CD14-positive monocyte (primary cell): ENCODE measurements at regions not wholly inside any gene's neighbourhood (a gene's known extent, or its start where the extent isn't known, plus 50 kb on each side); places are given as distances from the start of the nearest gene placed in this dataset.

ENCODE experiments used
- DNase-seq, 3 donors: peaks; one replicate each; pipeline ENCODE4 v3.0.0-alpha.2; 2011 to 2022
- H2AFZ ChIP-seq: 2 replicates; pipeline ENCODE4 v1.6.0; 2012; ENCODE audit warnings: mild to moderate bottlenecking, low read depth, low read length, inconsistent platforms; ENCODE audit not compliant: insufficient read depth, poor library complexity, severe bottlenecking
- H3K27ac ChIP-seq, 2 donors: 1 replicate in 1 of 2; 2 replicates in 1 of 2; pipeline ENCODE4 v1.5.1; 2012 to 2013; ENCODE audit warnings: low read length in 2 of 2, control low read depth in 1 of 2, inconsistent platforms in 1 of 2, low read depth in 1 of 2, mild to moderate bottlenecking in 1 of 2
- H3K27me3 ChIP-seq, 2 donors: one replicate each; pipeline versions ENCODE4 v1.6.0 to v1.6.1; 2011 to 2013; ENCODE audit warnings: low read length in 2 of 2; ENCODE audit not compliant: control insufficient read depth in 2 of 2, insufficient read depth in 2 of 2
- H3K36me3 ChIP-seq, 2 donors: replicated peaks in 1 of 2; 1 replicate in 1 of 2; 2 replicates in 1 of 2; pipeline versions ENCODE4 v1.5.1 to v1.6.1; 2012 to 2013; ENCODE audit warnings: low read length in 2 of 2, control low read depth in 1 of 2, inconsistent platforms in 1 of 2, mild to moderate bottlenecking in 1 of 2; ENCODE audit not compliant: insufficient read depth in 2 of 2, control insufficient read depth in 1 of 2
- H3K4me1 ChIP-seq, 2 donors: 1 replicate in 1 of 2; 2 replicates in 1 of 2; pipeline versions ENCODE4 v1.5.1 to v1.6.1; 2012 to 2013; ENCODE audit warnings: low read length in 2 of 2, control low read depth in 1 of 2, inconsistent platforms in 1 of 2, mild to moderate bottlenecking in 1 of 2, moderate library complexity in 1 of 2; ENCODE audit not compliant: insufficient read depth in 2 of 2, control insufficient read depth in 1 of 2
- H3K4me2 ChIP-seq: replicated peaks from 2 replicates; pipeline ENCODE3; 2012; ENCODE audit warnings: low read length, moderate library complexity, mild to moderate bottlenecking; ENCODE audit not compliant: poor library complexity, severe bottlenecking; ENCODE audit errors: extremely low read depth
- H3K4me3 ChIP-seq, 3 experiments: fragments of 200-600 bp in 1 of 3; sonication (generic) in 1 of 3; replicated peaks in 1 of 3; 1 replicate in 2 of 3; 2 replicates in 1 of 3; pipeline ENCODE4 v1.5.1; 2011 to 2013; ENCODE audit warnings: low read length in 3 of 3, mild to moderate bottlenecking in 3 of 3, control low read depth in 2 of 3, low read depth in 2 of 3, inconsistent platforms in 1 of 3, moderate library complexity in 1 of 3
- H3K79me2 ChIP-seq: 2 replicates; pipeline ENCODE4 v1.6.0; 2012; ENCODE audit warnings: mild to moderate bottlenecking, control low read depth, inconsistent platforms, low read length, moderate library complexity; ENCODE audit not compliant: insufficient read depth
- H3K9ac ChIP-seq: 2 replicates; pipeline ENCODE4 v1.6.0; 2017; ENCODE audit warnings: low read length, mild to moderate bottlenecking; ENCODE audit not compliant: insufficient read depth, poor library complexity, severe bottlenecking
- H3K9me3 ChIP-seq, 2 donors: replicated peaks in 1 of 2; 1 replicate in 1 of 2; 2 replicates in 1 of 2; pipeline versions ENCODE4 v1.5.1 to v1.6.1; 2012 to 2013; ENCODE audit warnings: low read length in 2 of 2, control low read depth in 1 of 2; ENCODE audit not compliant: control insufficient read depth in 1 of 2, insufficient read depth in 1 of 2
- H4K20me1 ChIP-seq: 2 replicates; pipeline ENCODE4 v1.6.0; 2012; ENCODE audit warnings: mild to moderate bottlenecking, low read length, control low read depth, moderate library complexity; ENCODE audit not compliant: insufficient read depth
- H3K27ac Mint-ChIP-seq, 7 donors: one replicate each; pipeline ENCODE4 v1.8.0; 2020; ENCODE audit warnings: mild to moderate bottlenecking in 7 of 7, mixed read lengths in 7 of 7, moderate library complexity in 6 of 7, inconsistent platforms in 2 of 7
- H3K27me3 Mint-ChIP-seq, 3 donors: one replicate each; pipeline ENCODE4 v1.8.0; 2021 to 2022; ENCODE audit warnings: low read depth in 3 of 3, mild to moderate bottlenecking in 3 of 3, mixed read lengths in 3 of 3, moderate library complexity in 3 of 3, inconsistent platforms in 1 of 3
- H3K36me3 Mint-ChIP-seq, 2 donors: one replicate each; pipeline ENCODE4 v1.8.0; 2020; ENCODE audit warnings: mixed read lengths in 2 of 2, inconsistent platforms in 1 of 2, mild to moderate bottlenecking in 1 of 2
- H3K4me1 Mint-ChIP-seq: one replicate; pipeline ENCODE4 v1.8.0; 2020; ENCODE audit warnings: mild to moderate bottlenecking, mixed read lengths
- H3K4me3 Mint-ChIP-seq, 2 donors: one replicate each; pipeline ENCODE4 v1.8.0; 2020; ENCODE audit warnings: mild to moderate bottlenecking in 2 of 2, mixed read lengths in 2 of 2, moderate library complexity in 1 of 2
- H3K9me3 Mint-ChIP-seq, 7 donors: one replicate each; pipeline ENCODE4 v1.8.0; 2020 to 2022; ENCODE audit warnings: mixed read lengths in 7 of 7, mild to moderate bottlenecking in 6 of 7, moderate library complexity in 6 of 7, inconsistent platforms in 2 of 7
- CTCF ChIP-seq: fragments of 200-600 bp; IDR thresholded peaks from one replicate; pipeline ENCODE4 v1.8.0; 2022; ENCODE audit warnings: antibody characterized with exemption, mild to moderate bottlenecking
- WGBS: methylation state at CpG from one replicate; pipeline ENCODE4 v1.1.5; 2013; ENCODE audit warnings: missing lambda C conversion rate; ENCODE audit not compliant: insufficient coverage; 5-methylcytosine and 5-hydroxymethylcytosine counted together
- intact Hi-C, 2 donors: fragments of 100-400 bp; cut with micrococcal nuclease; formaldehyde crosslinking; loops; one replicate each; pipeline versions ENCODE4 v1.15.0 to v1.15.1; 2023

- Histone ChIP-seq H3K36me3 (no peaks in the 10 kb centered on the region), H3K27me3 (no peaks in the 10 kb centered on the region), H3K79me2 (no peaks in the 10 kb centered on the region), H4K20me1 (no peaks in the 10 kb centered on the region), H3K27ac (no peak overlapping the region), H3K4me2 (no peak overlapping the region), H3K9me3 (no peaks in the 10 kb centered on the region), H3K9ac (no peak overlapping the region), H2AFZ (no peak overlapping the region), H3K4me1 (peaks cover 0 to 16% of the 10 kb centered on the region in 2 donors), H3K4me3 (no peak overlapping the region)
- Mint-ChIP-seq H3K27ac (no peak overlapping the region), H3K36me3 (no peaks in the 10 kb centered on the region), H3K27me3 (peaks cover 0 to 4% (median 1%) of the 10 kb centered on the region in 3 donors), H3K4me3 (no peak overlapping the region), H3K9me3 (peaks cover 0 to 8% (median 2%) of the 10 kb centered on the region in 7 donors), H3K4me1 (peaks cover 24% of the 10 kb centered on the region)
- TF ChIP-seq CTCF: no peak
- no peak for DNase-seq
- WGBS: no CpG with 5 or more reads among the region's 3 CpGs
- intact Hi-C loops: no loop called here
These were observed 226.5 kb downstream of the FBXO8 start for GRCh38 chr4:174056959-174057358.

GRCh38 chr4:174055344-174055743 is 228.1 kb downstream of the FBXO8 start:
- Histone ChIP-seq H3K4me3 (no peak overlapping the region), H4K20me1 (no peaks in the 10 kb centered on the region), H3K4me1 (peaks cover 0 to 16% of the 10 kb centered on the region in 2 donors), H3K9ac (no peak overlapping the region), H3K36me3 (no peaks in the 10 kb centered on the region), H2AFZ (no peak overlapping the region), H3K27me3 (no peaks in the 10 kb centered on the region), H3K9me3 (no peaks in the 10 kb centered on the region), H3K27ac (no peak overlapping the region), H3K79me2 (no peaks in the 10 kb centered on the region), H3K4me2 (no peak overlapping the region)
- peaks cover 0 to 6% (median 1%) of the 10 kb centered on the region in 3 donors for H3K27me3 Mint-ChIP-seq
- no CpG with 5 or more reads among the region's 4 CpGs for WGBS
- H3K4me1 Mint-ChIP-seq: peaks cover 20% of the 10 kb centered on the region
- H3K4me3 Mint-ChIP-seq: no peak overlapping the region
- H3K27ac Mint-ChIP-seq: no peak overlapping the region
- intact Hi-C loops: no loop called here
- peaks cover 0 to 8% (median 4%) of the 10 kb centered on the region in 7 donors for H3K9me3 Mint-ChIP-seq
- no peak for DNase-seq
- no peaks in the 10 kb centered on the region for H3K36me3 Mint-ChIP-seq
- TF ChIP-seq CTCF: no peak
